Spinal cord (tissue), 9 donors: ENCODE measurements at regions not wholly inside any gene's neighbourhood (a gene's known extent, or its start where the extent isn't known, plus 50 kb on each side); places are given as distances from the start of the nearest gene placed in this dataset.
A peak's percentile ranks its signal among the peaks of the same experiment; 100 is the strongest.

ENCODE experiments used
- DNase-seq, 6 donors: peaks; one replicate each; pipeline versions ENCODE4 v3.0.0 to v3.0.0-alpha.2; 2013 to 2015; ENCODE audit warnings: low spot score in 6 of 6, low read depth in 4 of 6
- H3K27ac ChIP-seq: one replicate; pipeline ENCODE4 v1.5.1; 2013; ENCODE audit warnings: low read depth, low read length, control low read depth
- H3K27me3 ChIP-seq: one replicate; pipeline ENCODE4 v1.6.1; 2013; ENCODE audit warnings: low read length; ENCODE audit not compliant: control insufficient read depth, insufficient read depth
- H3K36me3 ChIP-seq: one replicate; pipeline ENCODE4 v1.6.1; 2013; ENCODE audit warnings: low read length; ENCODE audit not compliant: control insufficient read depth, insufficient read depth
- H3K4me1 ChIP-seq: one replicate; pipeline ENCODE4 v1.6.1; 2013; ENCODE audit warnings: low read length; ENCODE audit not compliant: control insufficient read depth, insufficient read depth
- H3K4me3 ChIP-seq: one replicate; pipeline ENCODE4 v1.5.1; 2013; ENCODE audit warnings: low read depth, low read length, control low read depth
- H3K9me3 ChIP-seq: one replicate; pipeline ENCODE4 v1.6.1; 2013; ENCODE audit warnings: low read length; ENCODE audit not compliant: control insufficient read depth, insufficient read depth
- WGBS: methylation state at CpG from one replicate; pipeline ENCODE4 v1.1.5; 2013; ENCODE audit warnings: missing lambda C conversion rate; ENCODE audit not compliant: insufficient coverage; 5-methylcytosine and 5-hydroxymethylcytosine counted together
- donor health status: healthy.

GRCh38 chr1:90795431-90795830 is 78.3 kb upstream of the BARHL2 start:
- Histone ChIP-seq H3K4me3 (no peak overlapping the region), H3K4me1 (no peaks in the 10 kb centered on the region), H3K27me3 (no peaks in the 10 kb centered on the region), H3K36me3 (no peaks in the 10 kb centered on the region), H3K27ac (no peak overlapping the region), H3K9me3 (no peaks in the 10 kb centered on the region)
- peak in 1 of 6 donors; percentile 76 for DNase-seq
- 40% methylated on average over 1 of the region's 2 CpGs for WGBS

- no peak for DNase-seq
- Histone ChIP-seq H3K36me3 (no peaks in the 10 kb centered on the region), H3K27ac (no peak overlapping the region), H3K27me3 (no peaks in the 10 kb centered on the region), H3K4me1 (no peaks in the 10 kb centered on the region), H3K9me3 (no peaks in the 10 kb centered on the region), H3K4me3 (no peak overlapping the region)
- WGBS, result 93% methylated on average over 3 of the region's 3 CpGs
Measured at GRCh38 chr1:90786709-90787108, 69.6 kb upstream of the BARHL2 start.

GRCh38 chr1:90784186-90784847 is 67.2 kb upstream of the BARHL2 start:
- 60% methylated on average over 1 of the region's 2 CpGs for WGBS
- Histone ChIP-seq H3K4me3 (no peak overlapping the region), H3K27ac (no peak overlapping the region), H3K36me3 (no peaks in the 10 kb centered on the region), H3K4me1 (no peaks in the 10 kb centered on the region), H3K27me3 (no peaks in the 10 kb centered on the region), H3K9me3 (no peaks in the 10 kb centered on the region)
- no peak for DNase-seq

- Histone ChIP-seq H3K27ac (no peak overlapping the region), H3K36me3 (no peaks in the 10 kb centered on the region), H3K27me3 (no peaks in the 10 kb centered on the region), H3K4me3 (no peak overlapping the region), H3K4me1 (no peaks in the 10 kb centered on the region), H3K9me3 (no peaks in the 10 kb centered on the region)
- no peak for DNase-seq
- 73% methylated on average over 3 of the region's 6 CpGs for WGBS
Measured at GRCh38 chr1:90783181-90783580, 66.1 kb upstream of the BARHL2 start.

- 65% methylated on average over 2 of the region's 2 CpGs for WGBS
- no peak overlapping the region for H3K27ac ChIP-seq
- H3K27me3 ChIP-seq, result no peaks in the 10 kb centered on the region
- H3K9me3 ChIP-seq, result no peaks in the 10 kb centered on the region
- no peaks in the 10 kb centered on the region for H3K4me1 ChIP-seq
- H3K36me3 ChIP-seq, result no peaks in the 10 kb centered on the region
- peak in 1 of 6 donors; percentile 72 for DNase-seq
- no peak overlapping the region for H3K4me3 ChIP-seq
Measured at GRCh38 chr1:90782046-90782445, 64.9 kb upstream of the BARHL2 start.

GRCh38 chr1:90781534-90781933 is 64.4 kb upstream of the BARHL2 start:
- 46% methylated on average over 6 of the region's 6 CpGs for WGBS
- H3K9me3 ChIP-seq, result no peaks in the 10 kb centered on the region
- no peak overlapping the region for H3K27ac ChIP-seq
- peak in 2 of 6 donors; percentile 18 to 75 for DNase-seq
- no peak overlapping the region for H3K4me3 ChIP-seq
- no peaks in the 10 kb centered on the region for H3K36me3 ChIP-seq
- no peaks in the 10 kb centered on the region for H3K4me1 ChIP-seq
- H3K27me3 ChIP-seq, result no peaks in the 10 kb centered on the region

- DNase-seq, result no peak
- no peak overlapping the region for H3K27ac ChIP-seq
- H3K4me3 ChIP-seq, result no peak overlapping the region
- H3K9me3 ChIP-seq, result no peaks in the 10 kb centered on the region
- no peaks in the 10 kb centered on the region for H3K4me1 ChIP-seq
- no peaks in the 10 kb centered on the region for H3K36me3 ChIP-seq
- no peaks in the 10 kb centered on the region for H3K27me3 ChIP-seq
- no CpG with 5 or more reads among the region's 2 CpGs for WGBS
Measured at GRCh38 chr1:90780981-90781380, 63.9 kb upstream of the BARHL2 start.

- no peak overlapping the region for H3K4me3 ChIP-seq
- no peaks in the 10 kb centered on the region for H3K27me3 ChIP-seq
- H3K27ac ChIP-seq, result no peak overlapping the region
- no peaks in the 10 kb centered on the region for H3K9me3 ChIP-seq
- H3K4me1 ChIP-seq, result no peaks in the 10 kb centered on the region
- no peaks in the 10 kb centered on the region for H3K36me3 ChIP-seq
- 94% methylated on average over 3 of the region's 4 CpGs for WGBS
- no peak for DNase-seq
Measured at GRCh38 chr1:90779573-90779972, 62.5 kb upstream of the BARHL2 start.

GRCh38 chr1:90778486-90778885 is 61.4 kb upstream of the BARHL2 start:
- Histone ChIP-seq H3K4me3 (no peak overlapping the region), H3K9me3 (no peaks in the 10 kb centered on the region), H3K27me3 (no peaks in the 10 kb centered on the region), H3K27ac (no peak overlapping the region), H3K4me1 (no peaks in the 10 kb centered on the region), H3K36me3 (no peaks in the 10 kb centered on the region)
- DNase-seq, result no peak

- Histone ChIP-seq H3K4me1 (no peaks in the 10 kb centered on the region), H3K9me3 (no peaks in the 10 kb centered on the region), H3K36me3 (no peaks in the 10 kb centered on the region), H3K4me3 (no peak overlapping the region), H3K27ac (no peak overlapping the region), H3K27me3 (no peaks in the 10 kb centered on the region)
- 84% methylated on average over 2 of the region's 3 CpGs for WGBS
- DNase-seq, result no peak
Measured at GRCh38 chr1:90773812-90774211, 56.7 kb upstream of the BARHL2 start.
